Stimulated activated CD4-positive, alpha-beta T cell treated with anti-CD3 and anti-CD28 coated beads, TNF-alpha, amount 100 ng/mL, for 24 hours (primary cell): ENCODE measurements at regions not wholly inside any gene's neighbourhood (a gene's known extent, or its start where the extent isn't known, plus 50 kb on each side); places are given as distances from the start of the nearest gene placed in this dataset.
A peak's percentile ranks its signal among the peaks of the same experiment; 100 is the strongest.
"Not testable (repeated sequence)": the region's sequence is repeated elsewhere in the genome, so short reads cannot be mapped to it uniquely, and the experiment has no call there.

ENCODE experiments used
- DNase-seq, 3 experiments: peaks; one replicate each; pipeline ENCODE4 v3.0.0-alpha.2; 2020; ENCODE audit warnings: low read depth in 3 of 3

- peak; percentile 2 to 25 (median 16) for DNase-seq
Measured at GRCh38 chr9:73219985-73220626, 68.4 kb downstream of the ANXA1 start.

DNA sequence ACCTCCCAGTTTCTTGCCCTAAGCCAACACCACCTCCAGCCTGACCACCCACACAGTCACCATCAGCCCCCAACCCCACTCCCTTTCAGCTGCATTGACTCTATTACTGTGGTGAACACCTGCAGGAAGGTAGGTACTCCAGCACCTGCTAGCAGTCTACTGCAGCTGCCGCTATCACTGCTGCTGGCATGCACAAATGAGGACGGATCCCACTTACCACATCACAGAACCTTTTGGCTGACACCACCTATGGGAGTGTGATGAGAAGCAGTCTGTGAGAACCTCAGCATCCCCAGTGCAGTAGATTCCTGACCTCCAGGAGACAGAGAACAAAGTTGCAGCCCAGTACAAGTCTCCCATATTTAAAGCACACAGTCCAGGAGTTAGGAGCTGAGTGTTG lies 71.9 kb downstream of the ANXA1 start:
- DNase-seq = no peak

DNA sequence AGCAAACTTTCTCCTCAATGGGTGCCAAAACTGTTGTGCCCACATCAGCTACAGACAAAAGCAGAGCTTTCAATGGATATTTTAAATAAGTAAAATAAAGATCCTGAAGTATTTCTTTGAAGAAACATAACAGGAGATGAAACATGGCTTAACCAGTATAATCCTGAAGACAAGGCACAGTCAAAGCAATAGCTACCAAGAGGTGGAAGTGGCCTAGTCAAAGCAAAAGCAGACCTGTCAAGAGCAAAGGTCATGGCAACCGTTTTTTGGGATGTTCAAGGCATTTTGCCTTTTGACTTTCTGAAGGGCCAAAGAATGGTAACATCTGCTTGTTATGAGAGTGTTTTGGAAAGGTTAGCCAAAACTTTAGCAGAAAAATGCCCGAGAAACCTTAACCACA lies 77.9 kb downstream of the ANXA1 start:
- no peak for DNase-seq

DNA sequence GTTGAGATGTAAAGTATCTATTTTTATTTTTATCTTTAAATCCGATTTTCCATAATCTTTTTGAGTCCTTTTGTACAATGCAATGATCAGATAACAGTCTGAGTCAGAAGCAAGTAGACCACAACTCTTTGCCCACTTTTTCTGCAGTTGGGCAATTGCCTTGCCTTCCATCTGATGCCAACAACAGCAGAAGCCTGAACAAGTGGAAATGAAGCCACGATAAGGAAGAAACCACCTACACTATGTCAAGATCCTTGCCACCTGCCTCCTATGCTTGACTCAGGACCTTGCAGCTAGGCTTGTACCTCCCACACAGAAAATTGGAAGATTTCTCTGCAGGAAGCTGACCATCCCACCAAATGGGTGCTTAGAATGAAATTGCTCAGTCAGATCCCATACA lies 78.6 kb downstream of the ANXA1 start:
- DNase-seq = no peak

DNA sequence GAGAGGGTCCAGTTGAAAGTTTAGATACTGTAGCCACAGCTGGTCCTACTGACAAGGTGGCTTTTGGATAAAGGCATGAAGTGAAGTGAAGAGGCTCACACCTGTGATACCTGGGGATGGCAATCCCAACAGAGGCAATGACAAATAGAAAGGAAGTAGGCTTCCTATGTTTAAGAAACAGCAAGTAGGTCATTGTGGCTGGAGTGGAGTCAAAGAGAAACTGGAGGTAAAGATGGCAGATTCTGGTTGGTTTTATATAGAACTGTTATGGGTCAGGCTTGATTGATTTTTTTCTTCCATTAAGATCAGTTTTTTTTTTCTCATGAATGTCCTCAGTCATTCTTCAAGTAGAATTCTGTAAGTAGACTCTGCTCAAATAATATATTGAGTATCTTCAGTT lies 79.5 kb downstream of the ANXA1 start:
- DNase-seq = no peak

DNA sequence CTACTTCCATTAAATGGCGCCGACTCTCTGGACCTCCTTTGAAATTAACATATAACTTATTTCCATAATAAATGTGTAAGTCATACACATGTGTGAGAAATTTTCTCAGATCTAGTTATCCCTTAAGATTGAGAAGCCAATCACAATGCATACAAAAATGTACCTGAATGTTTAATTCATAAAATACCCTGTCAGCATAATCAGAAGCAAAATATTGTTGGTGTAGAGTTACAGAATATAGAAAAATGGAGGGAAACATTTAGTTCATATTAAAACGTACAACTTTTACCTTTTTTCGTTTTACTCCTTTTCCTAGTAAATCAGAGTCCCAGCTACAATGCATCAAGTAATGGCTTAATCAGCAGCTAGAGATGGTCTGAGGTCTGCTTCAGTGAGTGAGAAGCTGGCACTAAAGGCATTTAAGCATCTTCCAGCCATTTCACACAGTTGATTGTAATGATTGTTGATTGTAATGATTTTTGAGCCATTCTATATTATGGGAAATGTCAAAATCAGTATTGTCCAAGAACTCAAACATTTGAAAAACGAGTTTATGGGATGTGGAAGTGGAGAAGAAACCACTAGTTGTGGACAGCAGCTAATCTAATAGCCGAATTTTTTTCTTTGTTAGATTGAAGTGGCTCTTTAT lies 81.8 kb downstream of the ANXA1 start:
- no peak for DNase-seq

DNA sequence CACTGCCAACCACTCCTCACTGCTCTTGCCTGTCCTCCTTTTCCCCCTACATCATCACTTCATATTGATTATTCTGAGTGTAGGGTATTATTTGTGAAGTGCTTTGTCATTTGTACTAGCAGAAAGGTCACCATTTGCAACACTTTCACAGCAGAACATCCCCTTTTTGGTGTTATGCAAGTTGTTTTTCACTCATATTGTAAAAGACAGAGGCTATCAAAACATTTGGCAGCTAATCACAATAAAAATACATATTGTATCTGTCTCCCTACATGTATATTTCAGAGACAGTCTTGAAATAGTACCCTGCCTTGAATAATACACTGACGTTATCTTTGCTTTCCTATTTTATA lies 82.3 kb downstream of the ANXA1 start:
- no peak for DNase-seq

DNA sequence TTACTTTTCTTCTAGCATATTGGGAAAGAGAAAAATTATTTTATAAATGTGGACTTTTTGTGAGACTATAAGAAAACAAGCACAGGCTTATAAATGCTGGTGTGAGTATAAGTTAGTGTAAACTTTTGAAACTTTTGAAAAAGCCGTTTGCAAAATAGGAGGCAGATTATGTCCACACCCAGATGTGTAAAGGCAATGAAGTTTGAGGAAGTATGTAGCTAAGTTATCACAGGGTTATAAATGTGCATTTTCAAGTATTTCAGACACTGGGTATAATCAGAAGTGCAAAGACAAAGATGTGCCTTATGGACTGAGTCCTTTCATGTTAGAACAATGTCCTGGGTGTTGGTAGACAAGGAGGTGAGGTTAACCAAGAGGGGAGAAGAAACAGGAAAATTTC lies 85.5 kb downstream of the ANXA1 start:
- DNase-seq = no peak

GRCh38 chr9:73239570-73240265 lies 88.1 kb downstream of the ANXA1 start:
- no peak for DNase-seq

DNA sequence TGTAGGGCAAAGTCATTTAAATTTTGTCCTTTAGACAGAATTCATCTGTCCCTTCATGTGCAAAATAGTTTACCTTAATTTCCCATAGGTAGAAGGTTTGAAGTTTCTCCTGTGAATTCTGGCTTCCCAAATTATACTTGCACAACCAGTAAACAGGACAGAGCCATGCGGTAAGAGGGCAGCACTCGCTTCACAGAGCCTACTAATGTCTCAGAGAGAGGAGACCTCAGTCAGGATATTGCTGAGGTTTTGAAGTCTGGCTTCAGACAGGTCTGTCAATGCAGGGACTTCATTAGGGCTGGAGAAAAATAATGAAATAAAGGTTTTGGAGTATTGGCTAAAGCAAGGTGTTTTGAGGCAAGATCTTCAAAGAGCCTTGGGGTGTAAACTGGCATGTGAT lies 91.4 kb downstream of the ANXA1 start:
- no peak for DNase-seq

DNA sequence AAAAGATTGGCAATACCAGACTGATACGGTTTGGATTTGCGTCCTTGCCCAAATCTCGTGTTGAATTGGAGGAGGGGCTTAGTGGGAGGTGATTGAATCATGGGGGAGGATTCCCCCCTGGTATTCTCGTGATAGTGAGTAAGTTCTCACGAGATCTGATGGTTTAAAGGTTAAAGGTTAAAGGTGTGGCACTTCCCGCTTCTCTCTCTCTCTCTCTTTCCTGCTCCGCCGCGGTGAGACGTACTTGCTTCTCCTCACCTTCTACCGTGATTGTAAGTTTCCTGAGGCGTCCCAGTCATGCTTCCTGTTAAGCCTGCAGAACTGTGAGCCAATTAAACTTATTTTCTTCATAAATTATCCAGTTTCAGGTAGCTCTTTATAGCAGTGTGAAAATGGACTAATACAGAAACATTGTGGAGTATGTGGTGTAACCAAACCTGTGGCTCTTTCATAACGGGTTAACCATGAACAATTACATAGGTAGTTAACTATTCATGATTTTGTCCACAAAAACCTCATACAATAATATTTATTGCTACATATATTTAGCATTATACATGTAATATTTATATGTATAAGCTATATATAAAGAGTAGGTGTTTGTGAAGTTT lies 107.5 kb downstream of the ANXA1 start:
- no peak for DNase-seq

- no peak for DNase-seq
Measured at GRCh38 chr9:73260506-73260905, 108.8 kb downstream of the ANXA1 start.

GRCh38 chr9:73264631-73265030 lies 113.0 kb downstream of the ANXA1 start:
- DNase-seq = no peak

- no peak for DNase-seq
Measured at GRCh38 chr9:73265876-73266275, 114.2 kb downstream of the ANXA1 start.

GRCh38 chr9:73269430-73270101 lies 117.9 kb downstream of the ANXA1 start:
- DNase-seq = no peak

GRCh38 chr9:73270967-73271721 lies 119.5 kb downstream of the ANXA1 start:
- no peak for DNase-seq

DNA sequence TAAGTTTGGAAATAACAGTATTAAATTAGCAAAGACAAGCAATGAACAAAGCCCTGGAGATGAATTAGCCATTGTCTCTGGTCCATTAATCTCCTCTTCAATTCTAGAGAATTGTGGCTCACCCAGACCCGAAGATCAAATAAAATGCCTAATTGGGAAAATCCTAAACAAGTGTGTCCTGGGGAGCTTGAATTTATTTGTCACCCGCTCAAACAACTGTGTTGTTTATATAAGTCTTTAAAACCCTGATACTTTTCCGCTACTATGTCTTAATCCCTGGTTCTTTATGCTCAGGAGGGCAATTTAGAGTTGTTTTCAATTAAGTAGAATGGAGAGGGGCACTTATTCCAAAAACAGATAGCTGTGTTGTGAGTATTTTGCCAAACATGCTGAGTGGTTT lies 128.4 kb downstream of the ANXA1 start:
- no peak for DNase-seq

DNA sequence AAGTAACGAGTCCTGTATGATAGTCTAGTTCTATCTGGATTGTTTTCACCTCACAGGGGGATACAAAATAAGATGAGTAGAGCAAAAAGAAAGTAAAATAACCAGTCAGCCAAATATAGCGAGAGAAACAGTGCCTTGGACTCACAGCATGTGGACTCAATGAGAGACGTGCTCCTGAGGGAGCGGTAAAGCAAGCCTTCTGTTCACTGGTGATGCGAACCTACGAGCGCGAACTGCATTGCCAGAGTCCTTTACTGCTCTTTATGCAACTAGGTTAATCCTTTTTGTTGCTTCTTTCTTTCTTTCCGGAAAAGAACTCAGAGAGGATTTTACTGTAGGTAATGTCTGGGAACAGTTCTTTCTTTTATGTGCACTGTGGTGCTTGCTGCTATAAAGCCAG lies 132.7 kb downstream of the ANXA1 start:
- DNase-seq = no peak

- no peak for DNase-seq
Measured at GRCh38 chr9:73294336-73294735, 142.7 kb downstream of the ANXA1 start.

DNA sequence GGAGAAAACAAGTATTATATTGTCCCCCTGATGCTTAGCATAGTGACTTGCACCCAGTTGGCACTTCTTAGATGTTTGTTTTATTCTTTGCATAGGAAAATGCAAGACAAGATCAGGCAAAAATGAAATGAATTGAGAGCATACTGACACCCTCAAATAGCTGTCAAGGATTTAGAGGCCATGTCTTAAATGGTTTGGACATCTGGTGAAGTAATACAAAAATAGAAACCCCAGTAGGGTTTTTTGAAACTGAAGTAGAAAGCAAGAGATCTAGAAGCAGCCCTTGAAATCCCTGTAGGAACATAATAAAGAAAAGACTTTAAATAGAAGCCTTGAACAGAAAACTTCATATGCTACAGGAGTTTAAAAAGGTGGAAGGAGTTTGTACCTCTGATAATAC lies 174.3 kb downstream of the ANXA1 start:
- DNase-seq = no peak

GRCh38 chr9:73327149-73327548 lies 175.5 kb downstream of the ANXA1 start:
- no peak for DNase-seq

GRCh38 chr9:73337182-73337581 lies 185.5 kb downstream of the ANXA1 start:
- not testable (repeated sequence) for DNase-seq
